Neural progenitor cell (in vitro differentiated cells): ENCODE measurements at regions not wholly inside any gene's neighbourhood (a gene's known extent, or its start where the extent isn't known, plus 50 kb on each side); places are given as distances from the start of the nearest gene placed in this dataset.

Experiments used
- CTCF ChIP-seq: fragments of 200-600 bp; sonication (generic); IDR thresholded peaks from 2 replicates; pipeline ENCODE4 v1.5.1; 2017; ENCODE audit warnings: antibody characterized with exemption, mild to moderate bottlenecking
- EZH2 ChIP-seq: fragments of 200-600 bp; sonication (generic); IDR thresholded peaks from 2 replicates; pipeline ENCODE4 v1.6.1; 2017; ENCODE audit warnings: antibody characterized with exemption, mild to moderate bottlenecking, moderate library complexity
- EZH2phosphoT487 ChIP-seq: fragments of 200-600 bp; sonication (generic); IDR thresholded peaks from 2 replicates; pipeline ENCODE4 v1.6.1; 2017; ENCODE audit warnings: antibody characterized with exemption

- no peak for TF ChIP-seq CTCF
- no peak for TF ChIP-seq EZH2
- no peak for TF ChIP-seq EZH2phosphoT487
Measured at GRCh38 chr16:87121816-87122215, 195.4 kb downstream of the C16orf95 start.
